ENCODE measurements at regions not wholly inside any gene's neighbourhood (a gene's known extent, or its start where the extent isn't known, plus 50 kb on each side); places are given as distances from the start of the nearest gene placed in this dataset.
"Not testable (repeated sequence)": the region's sequence is repeated elsewhere in the genome, so short reads cannot be mapped to it uniquely, and the experiment has no call there.

- no peak for DNase-seq (ENCODE audit: low read depth, low spot score)
Measured at GRCh38 chr3:30520699-30521098, 85.7 kb upstream of the TGFBR2 start.

DNA sequence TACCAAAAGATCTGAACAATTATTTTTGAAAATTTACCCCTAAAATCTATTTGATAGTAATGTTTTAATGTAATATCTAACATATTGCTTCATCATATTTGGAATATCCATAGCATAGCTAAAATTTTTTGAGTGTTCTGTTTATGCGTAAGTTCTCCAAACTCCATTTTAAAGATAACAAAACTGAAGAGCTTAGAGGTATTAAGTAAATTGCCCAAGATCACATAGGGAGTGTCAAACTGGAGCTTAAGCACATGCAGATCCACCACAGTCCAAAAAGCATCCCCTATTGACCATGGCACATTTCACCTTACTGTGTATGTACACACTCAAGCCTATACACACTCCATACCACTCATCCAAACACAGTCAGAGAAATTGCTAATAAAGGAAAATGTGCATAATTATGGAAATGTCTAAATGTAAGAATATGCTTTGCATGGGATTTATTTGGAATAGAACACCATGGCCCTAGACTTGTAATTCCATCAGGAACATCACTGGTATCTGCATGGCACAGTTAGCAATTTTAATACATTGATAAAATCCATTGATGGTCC lies 85.2 kb upstream of the TGFBR2 start:
- DNase-seq (ENCODE audit: low read depth, low spot score): no peak

- DNase-seq (ENCODE audit: low read depth, low spot score): no peak
Measured at GRCh38 chr3:30522476-30522875, 83.9 kb upstream of the TGFBR2 start.

DNA sequence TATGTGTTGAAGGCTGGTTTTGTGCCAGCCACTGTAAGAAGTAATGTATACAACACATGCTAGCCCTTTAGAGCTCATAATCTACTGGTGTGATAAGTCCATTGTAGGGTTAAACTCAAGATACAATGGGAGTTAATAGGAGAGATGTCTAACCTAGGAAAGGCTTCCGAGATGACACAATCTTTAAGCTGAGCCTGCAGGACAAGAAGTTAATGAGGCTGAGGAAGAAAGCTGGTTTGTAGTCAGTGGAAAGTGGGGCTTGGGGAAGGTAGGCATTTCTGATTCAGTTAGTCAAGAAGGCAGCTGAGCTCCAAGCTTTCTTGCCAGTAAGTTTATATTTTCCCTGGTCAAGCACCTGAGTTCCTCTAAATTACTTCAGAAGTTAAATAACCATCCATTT lies 83.0 kb upstream of the TGFBR2 start:
- DNase-seq (ENCODE audit: low read depth, low spot score): no peak

DNA sequence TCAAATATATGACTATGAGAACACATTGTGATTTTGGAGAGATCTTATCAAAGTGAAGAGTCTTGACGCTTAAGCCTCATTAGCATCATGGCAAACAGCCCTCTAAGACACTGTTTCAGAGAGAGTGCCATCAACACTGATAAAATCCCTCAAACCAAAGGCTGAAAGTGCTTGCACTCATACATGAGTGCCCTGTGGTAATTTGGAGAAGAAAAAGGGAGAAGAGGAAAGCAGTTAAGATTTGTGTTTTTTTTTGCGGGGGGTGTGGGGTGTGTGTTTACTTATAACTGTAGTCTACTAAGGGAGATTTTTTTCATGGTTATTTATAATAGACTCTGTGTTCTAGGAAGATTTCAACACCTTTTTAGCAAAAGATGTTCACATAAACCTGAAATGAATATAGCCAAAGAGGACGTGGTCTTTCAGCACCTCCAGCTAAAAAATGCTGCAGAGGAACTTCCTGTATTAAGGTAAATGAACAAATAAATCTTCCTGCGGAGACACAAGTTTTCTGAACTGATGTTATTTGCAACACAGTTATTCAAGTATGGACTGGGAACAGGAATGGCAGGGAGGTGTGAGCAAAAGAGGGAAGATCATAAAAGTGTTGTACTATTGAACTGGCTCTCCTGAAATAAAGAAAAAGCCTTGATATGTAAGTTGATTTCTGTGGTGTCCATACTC lies 81.9 kb upstream of the TGFBR2 start:
- DNase-seq (ENCODE audit: low read depth, low spot score): no peak

DNA sequence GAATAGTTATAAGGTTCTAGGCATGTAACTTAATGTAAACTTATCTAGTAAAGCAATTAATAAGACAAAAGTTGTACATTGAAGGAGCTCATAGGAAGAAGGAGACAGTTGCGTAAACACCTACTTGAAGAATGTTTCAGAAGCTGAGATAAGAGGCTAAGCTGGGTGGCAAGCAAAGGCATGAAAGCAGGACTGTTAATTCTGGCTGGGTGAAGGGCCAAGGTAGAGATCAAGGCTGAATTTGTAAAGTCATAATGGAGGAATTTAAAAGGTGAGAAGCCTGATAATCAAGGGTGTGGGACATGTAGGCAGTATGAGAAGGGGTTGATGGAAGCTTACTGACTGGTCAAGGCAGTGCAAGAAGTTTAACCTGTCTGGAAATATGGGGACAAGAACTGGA lies 80.4 kb upstream of the TGFBR2 start:
- DNase-seq (ENCODE audit: low read depth, low spot score): no peak

- DNase-seq (ENCODE audit: low read depth, low spot score): no peak
Measured at GRCh38 chr3:30527186-30527585, 79.2 kb upstream of the TGFBR2 start.

DNA sequence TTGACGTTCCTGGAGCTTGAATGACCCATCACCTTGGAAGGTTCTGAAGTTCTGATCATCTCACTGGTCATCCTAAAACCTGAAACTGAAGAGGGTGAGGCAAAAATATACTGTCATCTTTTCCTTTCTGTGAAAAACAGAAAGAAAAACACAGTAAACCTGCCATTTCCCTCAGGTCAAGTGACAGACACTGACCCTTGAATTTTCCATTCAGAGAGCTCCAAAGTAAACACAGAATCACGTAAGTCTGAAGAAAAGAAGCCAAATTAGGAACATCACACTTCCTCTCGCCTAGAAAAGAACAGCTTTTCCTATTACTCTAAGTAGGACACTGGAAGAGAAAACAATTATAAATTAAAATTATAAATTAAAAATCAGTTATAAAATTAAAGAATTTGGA lies 78.7 kb upstream of the TGFBR2 start:
- no peak for DNase-seq (ENCODE audit: low read depth, low spot score)

- DNase-seq (ENCODE audit: low read depth, low spot score): no peak
Measured at GRCh38 chr3:30530084-30530483, 76.3 kb upstream of the TGFBR2 start.

GRCh38 chr3:30531017-30531570 lies 75.3 kb upstream of the TGFBR2 start:
- no peak for DNase-seq (ENCODE audit: low read depth, low spot score)

- no peak for DNase-seq (ENCODE audit: low read depth, low spot score)
Measured at GRCh38 chr3:30535525-30535924, 70.9 kb upstream of the TGFBR2 start.

DNA sequence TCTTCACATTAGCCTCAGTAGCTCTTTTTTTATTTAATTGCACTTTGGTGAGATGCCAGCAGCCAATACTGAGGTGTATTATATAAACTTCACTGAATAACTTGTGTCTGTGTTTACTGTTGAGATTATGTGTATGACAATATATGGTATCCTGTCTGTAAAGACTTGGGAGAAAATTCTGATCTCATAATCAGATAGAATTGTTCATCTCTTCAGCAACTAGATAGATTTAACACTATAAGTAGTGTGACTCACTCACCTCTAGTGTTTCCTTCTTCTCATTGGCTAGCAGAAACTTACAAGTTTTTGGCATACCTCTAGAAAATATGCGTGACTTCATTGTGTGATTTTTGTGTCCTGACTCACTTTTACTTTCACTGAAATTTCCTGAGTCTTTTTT lies 67.6 kb upstream of the TGFBR2 start:
- no peak for DNase-seq (ENCODE audit: low read depth, low spot score)

DNA sequence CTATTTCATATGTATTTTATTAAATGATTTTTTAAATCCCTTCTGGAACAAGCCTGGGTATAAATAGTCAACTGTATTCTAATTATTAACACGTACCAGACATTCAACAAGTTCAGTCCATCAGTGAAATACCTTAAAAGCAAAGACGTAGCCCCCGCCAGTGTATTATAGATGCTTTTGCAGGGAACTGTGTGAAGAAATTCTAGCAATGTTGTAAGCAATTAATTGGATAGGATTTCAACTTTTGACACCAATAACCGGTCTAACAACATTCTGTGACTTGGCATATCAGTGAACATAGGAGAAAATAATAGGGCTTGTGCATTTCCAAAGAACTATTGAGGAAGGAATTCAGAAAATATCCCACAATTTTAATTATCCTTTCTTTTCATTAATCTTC lies 67.2 kb upstream of the TGFBR2 start:
- DNase-seq (ENCODE audit: low read depth, low spot score): no peak

- DNase-seq (ENCODE audit: low read depth, low spot score): no peak
Measured at GRCh38 chr3:30539772-30540171, 66.6 kb upstream of the TGFBR2 start.

DNA sequence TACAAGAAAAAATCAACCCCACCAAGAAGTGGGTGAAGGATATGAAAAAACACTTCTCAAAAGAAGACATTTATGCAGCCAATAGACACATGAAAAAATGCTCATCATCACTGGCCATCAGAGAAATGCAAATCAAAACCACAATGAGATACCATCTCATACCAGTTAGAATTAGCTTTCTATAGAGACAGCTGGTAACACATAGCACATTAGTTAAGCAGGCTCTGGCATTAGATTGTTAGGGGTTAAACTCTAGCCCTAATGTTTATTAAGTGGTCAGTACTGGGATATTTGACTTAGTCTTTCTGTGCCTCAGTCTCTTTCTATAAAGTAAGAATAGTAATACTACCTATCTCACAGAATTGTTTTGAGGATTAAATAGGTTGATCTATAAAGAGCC lies 65.2 kb upstream of the TGFBR2 start:
- DNase-seq (ENCODE audit: low read depth, low spot score): not testable (repeated sequence)

DNA sequence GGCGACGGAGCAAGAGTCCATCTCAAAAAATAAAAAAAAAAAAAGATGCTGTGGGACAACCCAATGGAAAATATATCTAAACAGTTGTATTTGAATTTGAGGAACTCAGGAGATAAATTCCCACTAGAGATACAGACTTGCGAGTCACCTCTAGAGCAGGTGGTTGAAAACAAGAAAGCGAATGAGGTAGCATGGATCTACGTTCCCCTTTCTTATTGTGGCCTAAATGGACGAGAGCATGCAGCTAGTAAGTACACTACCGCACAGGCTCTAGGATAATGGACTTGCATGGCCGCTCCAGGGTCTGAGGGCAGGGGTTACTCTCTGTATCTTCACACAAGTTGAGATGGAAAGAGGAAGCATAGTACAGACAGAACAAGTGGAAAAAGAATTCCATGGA lies 63.5 kb upstream of the TGFBR2 start:
- DNase-seq (ENCODE audit: low read depth, low spot score): no peak

DNA sequence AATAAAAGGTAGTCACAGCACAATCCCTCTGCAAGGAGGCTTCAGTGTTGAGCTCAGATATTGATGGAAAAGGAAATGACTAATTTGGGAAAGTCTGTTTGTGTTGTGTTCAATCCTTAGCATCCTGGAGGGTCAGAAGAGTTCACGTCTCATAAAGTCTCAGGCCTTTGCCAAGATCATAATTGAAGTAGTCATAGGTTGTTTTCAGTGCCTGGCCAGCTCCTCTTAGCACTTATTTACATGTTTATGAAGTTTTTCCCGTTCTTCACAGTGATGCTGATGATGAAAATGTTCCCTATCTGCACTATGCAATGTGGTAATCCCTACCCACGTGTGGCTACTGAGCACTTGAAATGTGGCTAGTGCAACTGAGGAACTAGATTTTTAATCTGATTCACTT lies 61.6 kb upstream of the TGFBR2 start:
- DNase-seq (ENCODE audit: low read depth, low spot score): no peak

DNA sequence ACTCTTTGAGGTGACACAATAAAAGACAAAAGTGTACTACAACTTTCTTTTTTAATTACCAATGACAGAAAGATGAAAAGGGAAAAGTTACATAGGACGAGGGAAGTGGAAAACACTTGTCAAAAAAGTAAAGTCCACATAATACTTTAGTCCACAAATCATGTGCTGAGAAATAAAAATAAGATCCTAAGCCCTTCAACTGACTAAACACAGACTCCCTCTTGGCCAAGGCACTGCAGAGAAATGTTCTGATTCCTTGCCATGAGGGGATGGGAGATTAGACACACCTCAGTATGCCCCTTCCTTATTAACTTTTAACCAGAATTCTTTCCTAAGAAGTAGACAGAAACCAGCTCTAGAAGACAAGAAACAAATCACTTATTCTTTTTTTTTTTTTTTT lies 59.5 kb upstream of the TGFBR2 start:
- DNase-seq (ENCODE audit: low read depth, low spot score): no peak

DNA sequence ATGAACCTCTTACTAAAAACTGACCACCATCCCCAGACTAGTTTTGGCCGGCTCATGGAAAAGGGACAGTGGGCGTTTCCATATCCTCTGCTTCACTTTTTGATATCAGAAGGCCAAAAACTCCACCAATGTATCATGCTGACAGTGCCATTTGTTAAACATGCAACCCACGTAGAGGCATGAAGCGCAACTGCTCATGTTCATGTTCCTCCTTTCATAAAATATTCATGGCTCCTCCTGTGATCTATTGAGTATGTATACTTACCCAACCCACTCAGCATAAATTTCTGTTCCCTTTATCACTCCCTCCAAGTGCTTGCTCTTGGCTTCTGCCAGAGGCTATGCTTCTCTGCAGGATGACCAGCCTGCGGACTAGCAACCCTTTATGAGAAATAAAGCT lies 58.7 kb upstream of the TGFBR2 start:
- no peak for DNase-seq (ENCODE audit: low read depth, low spot score)

- no peak for DNase-seq (ENCODE audit: low read depth, low spot score)
Measured at GRCh38 chr3:30548600-30548999, 57.8 kb upstream of the TGFBR2 start.

DNA sequence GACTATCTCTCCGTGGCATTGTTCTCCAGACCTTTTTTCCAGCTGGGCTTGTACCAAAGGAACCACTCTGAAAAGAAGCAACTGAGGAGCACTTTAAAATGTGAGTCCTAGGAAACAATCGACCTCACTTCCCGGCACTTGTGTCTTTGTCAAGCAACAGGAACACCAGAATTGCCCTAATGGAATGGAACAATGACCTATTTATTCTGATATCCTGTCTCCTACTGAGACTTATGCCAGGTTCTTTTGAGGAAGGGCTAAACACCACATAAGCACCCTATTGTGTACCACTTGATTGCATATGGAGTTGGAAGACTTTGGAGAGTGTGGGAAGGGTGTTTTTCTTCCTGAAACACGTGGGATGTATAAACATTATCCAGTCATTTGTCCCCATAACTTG lies 56.8 kb upstream of the TGFBR2 start:
- no peak for DNase-seq (ENCODE audit: low read depth, low spot score)

GRCh38 chr3:30550246-30550645 lies 56.2 kb upstream of the TGFBR2 start:
- no peak for DNase-seq (ENCODE audit: low read depth, low spot score)

GRCh38 chr3:30551266-30551665 lies 55.1 kb upstream of the TGFBR2 start:
- DNase-seq (ENCODE audit: low read depth, low spot score): no peak

DNA sequence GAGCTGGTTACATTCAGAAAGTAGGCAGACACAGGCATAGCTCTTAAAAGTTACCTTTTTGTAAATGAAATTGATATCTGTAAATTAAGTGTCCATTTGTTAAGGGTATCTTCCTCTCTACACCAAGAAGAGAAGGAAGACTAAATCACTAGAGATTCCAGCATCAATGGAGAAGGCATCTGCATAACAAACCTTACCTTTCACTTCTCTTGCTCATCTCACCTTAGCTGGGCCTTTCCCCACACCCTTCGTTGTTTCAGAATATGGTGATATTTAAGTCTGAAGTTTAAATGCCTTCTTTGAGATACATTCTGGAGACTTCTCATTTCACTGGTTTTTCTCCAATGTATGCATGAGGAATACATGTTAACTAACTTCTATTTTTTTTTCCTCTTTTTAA lies 54.5 kb upstream of the TGFBR2 start:
- no peak for DNase-seq (ENCODE audit: low read depth, low spot score)
